Common myeloid progenitor, CD34-positive (primary cell): ENCODE measurements at regions not wholly inside any gene's neighbourhood (a gene's known extent, or its start where the extent isn't known, plus 50 kb on each side); places are given as distances from the start of the nearest gene placed in this dataset.

Source experiments
- CTCF ChIA-PET: fragments of 350-600 bp; sonication (Branson Sonifier 250); formaldehyde crosslinking; loops from one replicate; lab custom pipeline; 2021; ENCODE audit warnings: antibody characterized with exemption; lab: Charles Lee
- POLR2A ChIA-PET: fragments of 350-600 bp; sonication (Branson Sonifier 250); formaldehyde crosslinking; loops from one replicate; lab custom pipeline; 2021; ENCODE audit warnings: antibody characterized with exemption; lab: Charles Lee
- DNase-seq, 3 donors: peaks; one replicate each; pipeline versions ENCODE4 v3.0.0 to v3.0.0-alpha.2; 2013
- H3K27ac ChIP-seq, 2 experiments: 1 replicate in 1 of 2; 2 replicates in 1 of 2; pipeline ENCODE4 v1.7.0; 2013; ENCODE audit warnings: inconsistent platforms in 2 of 2, low read length in 2 of 2, mild to moderate bottlenecking in 2 of 2, low read depth in 1 of 2, moderate library complexity in 1 of 2; ENCODE audit not compliant: severe bottlenecking in 2 of 2, insufficient read depth in 1 of 2, poor library complexity in 1 of 2
- H3K27me3 ChIP-seq, 5 experiments: replicated peaks in 2 of 5; 1 replicate in 3 of 5; 2 replicates in 2 of 5; pipeline versions ENCODE4 v1.6.1 to v1.7.0; 2013; ENCODE audit warnings: low read length in 4 of 5, mild to moderate bottlenecking in 2 of 5, moderate library complexity in 2 of 5, inconsistent platforms in 1 of 5; ENCODE audit not compliant: insufficient read depth in 5 of 5, control insufficient read depth in 4 of 5
- H3K36me3 ChIP-seq, 4 experiments: 1 replicate in 2 of 4; 2 replicates in 2 of 4; pipeline versions ENCODE4 v1.6.1 to v1.7.0; 2013; ENCODE audit warnings: low read length in 3 of 4, control low read depth in 1 of 4, mild to moderate bottlenecking in 1 of 4; ENCODE audit not compliant: control insufficient read depth in 4 of 4, insufficient read depth in 4 of 4
- H3K4me1 ChIP-seq, 4 experiments: 1 replicate in 3 of 4; 2 replicates in 1 of 4; pipeline versions ENCODE4 v1.6.1 to v1.7.1; 2013; ENCODE audit warnings: low read length in 3 of 4, mild to moderate bottlenecking in 3 of 4, control low read depth in 1 of 4, inconsistent platforms in 1 of 4, moderate library complexity in 1 of 4; ENCODE audit not compliant: control insufficient read depth in 4 of 4, insufficient read depth in 4 of 4; ENCODE audit errors: control extremely low read depth in 1 of 4
- H3K4me3 ChIP-seq, 7 experiments: 1 replicate in 4 of 7; 2 replicates in 3 of 7; pipeline versions ENCODE4 v1.5.1 to v1.7.0; 2013; ENCODE audit warnings: mild to moderate bottlenecking in 7 of 7, low read length in 6 of 7, moderate library complexity in 6 of 7, inconsistent platforms in 2 of 7, low read depth in 2 of 7, control low read depth in 1 of 7; ENCODE audit not compliant: insufficient read depth in 4 of 7, control insufficient read depth in 1 of 7; ENCODE audit errors: extremely low read depth in 1 of 7
- H3K9me3 ChIP-seq, 5 experiments: 1 replicate in 4 of 5; 2 replicates in 1 of 5; pipeline versions ENCODE4 v1.6.1 to v1.7.1; 2013; ENCODE audit warnings: low read length in 4 of 5, mild to moderate bottlenecking in 2 of 5, inconsistent platforms in 1 of 5, low read depth in 1 of 5, moderate library complexity in 1 of 5; ENCODE audit not compliant: control insufficient read depth in 4 of 5, insufficient read depth in 2 of 5; ENCODE audit errors: control extremely low read depth in 1 of 5
- WGBS: methylation state at CpG from one replicate; pipeline ENCODE4 v1.1.5; 2013; ENCODE audit not compliant: insufficient coverage; 5-methylcytosine and 5-hydroxymethylcytosine counted together

- Histone ChIP-seq H3K9me3 (no peaks in the 10 kb centered on the region), H3K36me3 (no peaks in the 10 kb centered on the region), H3K27me3 (no peaks in the 10 kb centered on the region), H3K4me1 (peaks cover 0 to 7% (median 3%) of the 10 kb centered on the region in 4 experiments), H3K4me3 (peak overlapping the region in 1 of 7 experiments; percentile 4), H3K27ac (no peak overlapping the region)
- DNase-seq: peak in 2 of 3 donors; percentile 74 to 78
- ChIA-PET CTCF (interaction anchor here (1.0 kb wide), 1 partner anchor 29 kb away, joined by 3 read pairs; no protein-coding TSS in a partner anchor), POLR2A (no interaction called here)
- 100% methylated on average over 2 of the region's 4 CpGs for WGBS
Observed at GRCh38 chr12:89975574-89975973, 266.9 kb upstream of the ATP2B1 start.

- ChIA-PET CTCF (no interaction called here), POLR2A (no interaction called here)
- DNase-seq: no peak
Observed at GRCh38 chr12:89971880-89972279, 263.2 kb upstream of the ATP2B1 start.

GRCh38 chr12:89970722-89971121 lies 262.1 kb upstream of the ATP2B1 start:
- CTCF ChIA-PET: interaction anchor here (1.1 to 1.4 kb wide), 3 partner anchors 11 to 18 kb away, joined by 3 to 4 read pairs (median 3); no protein-coding TSS in a partner anchor
- 100% methylated on average over 1 of the region's 1 CpG for WGBS

More at GRCh38 chr12:89971880-89972279, 263.2 kb upstream of the ATP2B1 start:
- no peaks in the 10 kb centered on the region for H3K27me3 ChIP-seq
- H3K9me3 ChIP-seq: no peaks in the 10 kb centered on the region
- H3K36me3 ChIP-seq: no peaks in the 10 kb centered on the region
- H3K4me1 ChIP-seq: peaks cover 0 to 10% (median 2%) of the 10 kb centered on the region in 4 experiments
- H3K4me3 ChIP-seq: no peak overlapping the region
- no peak overlapping the region for H3K27ac ChIP-seq

GRCh38 chr12:89969093-89969492 lies 260.5 kb upstream of the ATP2B1 start:
- Histone ChIP-seq H3K27me3 (no peaks in the 10 kb centered on the region), H3K36me3 (no peaks in the 10 kb centered on the region), H3K27ac (no peak overlapping the region), H3K4me1 (peaks cover 0 to 6% (median 0%) of the 10 kb centered on the region in 4 experiments), H3K9me3 (no peaks in the 10 kb centered on the region), H3K4me3 (no peak overlapping the region)
- 100% methylated on average over 2 of the region's 4 CpGs for WGBS
- ChIA-PET POLR2A (no interaction called here), CTCF (interaction anchor here (0.6 to 1.4 kb wide), 5 partner anchors 9 to 94 kb away, joined by 3 to 4 read pairs (median 3); no protein-coding TSS in a partner anchor)
- DNase-seq: no peak

More at GRCh38 chr12:89970722-89971121, 262.1 kb upstream of the ATP2B1 start:
- DNase-seq: no peak
- Histone ChIP-seq H3K4me3 (no peak overlapping the region), H3K36me3 (no peaks in the 10 kb centered on the region), H3K9me3 (no peaks in the 10 kb centered on the region), H3K27me3 (no peaks in the 10 kb centered on the region), H3K27ac (no peak overlapping the region), H3K4me1 (peaks cover 0 to 10% (median 2%) of the 10 kb centered on the region in 4 experiments)
- POLR2A ChIA-PET: no interaction called here

- Histone ChIP-seq H3K27me3 (no peaks in the 10 kb centered on the region), H3K4me1 (peaks cover 0 to 6% (median 0%) of the 10 kb centered on the region in 4 experiments), H3K36me3 (no peaks in the 10 kb centered on the region), H3K27ac (no peak overlapping the region), H3K9me3 (no peaks in the 10 kb centered on the region), H3K4me3 (no peak overlapping the region)
- DNase-seq: peak in 2 of 3 donors; percentile 56 to 61
- 0% methylated on average over 1 of the region's 6 CpGs for WGBS
- ChIA-PET POLR2A (no interaction called here), CTCF (interaction anchor here (1.3 to 1.4 kb wide), 2 partner anchors 10 to 17 kb away, joined by 3 to 4 read pairs; no protein-coding TSS in a partner anchor)
Observed at GRCh38 chr12:89968151-89968700, 259.6 kb upstream of the ATP2B1 start.

- POLR2A ChIA-PET: no interaction called here
- WGBS: 100% methylated on average over 4 of the region's 4 CpGs
- H3K4me1 ChIP-seq: peaks cover 0 to 4% (median 0%) of the 10 kb centered on the region in 4 experiments
- no peaks in the 10 kb centered on the region for H3K36me3 ChIP-seq
- no peaks in the 10 kb centered on the region for H3K9me3 ChIP-seq
- DNase-seq: no peak
- H3K4me3 ChIP-seq: no peak overlapping the region
- H3K27ac ChIP-seq: no peak overlapping the region
- CTCF ChIA-PET: interaction anchor here (0.9 kb wide), 1 partner anchor 107 kb away, joined by 3 read pairs; no protein-coding TSS in a partner anchor
- H3K27me3 ChIP-seq: no peaks in the 10 kb centered on the region
Observed at GRCh38 chr12:89966495-89967240, 258.0 kb upstream of the ATP2B1 start.

- CTCF ChIA-PET: interaction anchor here (0.9 kb wide), 1 partner anchor 106 kb away, joined by 3 read pairs; no protein-coding TSS in a partner anchor
- no peaks in the 10 kb centered on the region for H3K36me3 ChIP-seq
- H3K4me3 ChIP-seq: no peak overlapping the region
- DNase-seq: no peak
- 100% methylated on average over 1 of the region's 2 CpGs for WGBS
- H3K27ac ChIP-seq: no peak overlapping the region
- no peaks in the 10 kb centered on the region for H3K9me3 ChIP-seq
- peaks cover 0 to 4% (median 0%) of the 10 kb centered on the region in 4 experiments for H3K4me1 ChIP-seq
- POLR2A ChIA-PET: no interaction called here
- no peaks in the 10 kb centered on the region for H3K27me3 ChIP-seq
Observed at GRCh38 chr12:89965993-89966392, 257.4 kb upstream of the ATP2B1 start.
